MCF 10A (cell line): ENCODE measurements at regions not wholly inside any gene's neighbourhood (a gene's known extent, or its start where the extent isn't known, plus 50 kb on each side); places are given as distances from the start of the nearest gene placed in this dataset.

Experiments used
- BruUV-seq: library from RNA; stranded (reverse); fragments of 400-500 nt; replicated peaks from 2 replicates; lab custom pipeline; 2021; lab: Mats Ljungman, UMichigan
- CTCF ChIA-PET: fragments of 300-600 bp; sonication (Branson Sonifier 250); formaldehyde crosslinking; extraction: SDS; loops from one replicate; lab custom pipeline; 2021; ENCODE audit warnings: antibody characterized with exemption, inconsistent platforms; lab: Yijun Ruan, JAX
- POLR2A ChIA-PET: fragments of 300-600, 350-650 bp; sonication (Branson Sonifier 250); formaldehyde crosslinking; extraction: SDS; loops from one replicate; lab custom pipeline; 2020; ENCODE audit warnings: antibody characterized with exemption, inconsistent platforms; lab: Yijun Ruan, JAX
- DNase-seq: peaks from one replicate; pipeline ENCODE4 v3.0.0-alpha.2; 2018; ENCODE audit not compliant: unreplicated experiment
- H3K27ac Mint-ChIP-seq: one replicate; pipeline ENCODE4 v1.8.0; 2022; ENCODE audit warnings: mild to moderate bottlenecking, low read depth, mixed read lengths; ENCODE audit not compliant: unreplicated experiment
- H3K27me3 Mint-ChIP-seq: one replicate; pipeline ENCODE4 v1.8.0; 2022; ENCODE audit warnings: mixed read lengths; ENCODE audit not compliant: insufficient read depth, unreplicated experiment
- H3K36me3 Mint-ChIP-seq: one replicate; pipeline ENCODE4 v1.8.0; 2022; ENCODE audit warnings: mild to moderate bottlenecking, moderate library complexity, mixed read lengths; ENCODE audit not compliant: insufficient read depth, unreplicated experiment
- H3K4me1 Mint-ChIP-seq: one replicate; pipeline ENCODE4 v1.8.0; 2022; ENCODE audit warnings: mixed read lengths; ENCODE audit not compliant: insufficient read depth, unreplicated experiment
- H3K4me3 Mint-ChIP-seq: one replicate; pipeline ENCODE4 v1.8.0; 2022; ENCODE audit warnings: mild to moderate bottlenecking, moderate library complexity, mixed read lengths; ENCODE audit not compliant: unreplicated experiment
- H3K9me3 Mint-ChIP-seq: one replicate; pipeline ENCODE4 v1.8.0; 2022; ENCODE audit warnings: mixed read lengths; ENCODE audit not compliant: unreplicated experiment
- intact Hi-C: fragments of 100-400 bp; cut with micrococcal nuclease; formaldehyde crosslinking; loops from 2 replicates; pipeline ENCODE4 v1.14.1; 2022
- TF ChIP-seq, protein P1 (sequence below): fragments of 200-600 bp; IDR thresholded peaks from one replicate; pipeline ENCODE4 v1.8.0; 2022; ENCODE audit warnings: antibody characterized with exemption, mild to moderate bottlenecking; ENCODE audit not compliant: unreplicated experiment

DNA sequence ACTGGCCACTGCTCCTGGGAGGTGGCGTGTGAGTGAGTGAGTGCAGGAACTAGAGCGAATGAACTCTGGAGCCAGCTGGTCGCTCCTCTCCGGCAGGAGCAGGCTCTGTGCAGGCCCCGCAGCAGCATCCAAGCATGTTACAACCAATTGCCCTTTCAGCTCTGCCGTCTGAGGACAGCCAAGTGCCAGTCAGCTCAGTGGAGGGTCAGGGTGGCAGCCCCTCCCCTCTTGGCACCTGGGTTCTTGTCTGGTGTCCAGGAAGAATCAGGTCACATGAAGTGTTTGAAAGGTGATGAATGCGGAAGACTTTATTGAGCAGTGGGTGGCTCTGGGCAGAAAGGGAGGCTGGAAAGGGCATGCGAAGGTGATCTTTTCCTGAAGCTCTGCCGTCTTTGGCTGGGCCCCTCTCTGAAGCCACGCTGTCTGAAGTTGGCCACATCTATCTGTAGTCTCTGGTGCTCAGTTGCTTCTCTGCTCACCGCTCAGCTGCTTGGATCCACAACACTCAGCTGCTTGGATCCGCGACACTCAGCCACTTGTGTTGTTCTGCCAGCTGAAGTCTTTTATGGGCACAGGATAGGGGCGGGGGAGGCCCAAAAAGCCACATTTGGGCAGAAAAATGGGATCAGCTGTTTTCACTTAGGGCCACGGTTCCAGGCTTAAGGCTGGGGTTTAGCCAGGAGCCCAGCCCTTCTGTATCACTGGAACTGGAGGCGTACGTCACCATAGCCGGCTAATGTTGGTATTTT, 139.8 kb downstream of the ADSS2 start:
- no peak overlapping the region for H3K27ac Mint-ChIP-seq
- no peak overlapping the region for H3K4me3 Mint-ChIP-seq
- H3K9me3 Mint-ChIP-seq = peaks cover 7% of the 10 kb centered on the region
- ChIA-PET POLR2A (interaction anchor here (0.7 to 2.2 kb wide), 5 partner anchors 9 to 17 kb away, joined by 3 to 6 read pairs (median 4); no protein-coding TSS in a partner anchor), CTCF (interaction anchor here (0.7 to 5.9 kb wide), 8 partner anchors 8 to 968 kb away, joined by 3 to 48 read pairs (median 4); no protein-coding TSS in a partner anchor)
- H3K27me3 Mint-ChIP-seq = no peaks in the 10 kb centered on the region
- intact Hi-C loops = no loop called here
- TF ChIP-seq, protein P1, sequence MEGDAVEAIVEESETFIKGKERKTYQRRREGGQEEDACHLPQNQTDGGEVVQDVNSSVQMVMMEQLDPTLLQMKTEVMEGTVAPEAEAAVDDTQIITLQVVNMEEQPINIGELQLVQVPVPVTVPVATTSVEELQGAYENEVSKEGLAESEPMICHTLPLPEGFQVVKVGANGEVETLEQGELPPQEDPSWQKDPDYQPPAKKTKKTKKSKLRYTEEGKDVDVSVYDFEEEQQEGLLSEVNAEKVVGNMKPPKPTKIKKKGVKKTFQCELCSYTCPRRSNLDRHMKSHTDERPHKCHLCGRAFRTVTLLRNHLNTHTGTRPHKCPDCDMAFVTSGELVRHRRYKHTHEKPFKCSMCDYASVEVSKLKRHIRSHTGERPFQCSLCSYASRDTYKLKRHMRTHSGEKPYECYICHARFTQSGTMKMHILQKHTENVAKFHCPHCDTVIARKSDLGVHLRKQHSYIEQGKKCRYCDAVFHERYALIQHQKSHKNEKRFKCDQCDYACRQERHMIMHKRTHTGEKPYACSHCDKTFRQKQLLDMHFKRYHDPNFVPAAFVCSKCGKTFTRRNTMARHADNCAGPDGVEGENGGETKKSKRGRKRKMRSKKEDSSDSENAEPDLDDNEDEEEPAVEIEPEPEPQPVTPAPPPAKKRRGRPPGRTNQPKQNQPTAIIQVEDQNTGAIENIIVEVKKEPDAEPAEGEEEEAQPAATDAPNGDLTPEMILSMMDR = no peak
- no peak for DNase-seq
- no peaks in the 10 kb centered on the region for H3K4me1 Mint-ChIP-seq
- H3K36me3 Mint-ChIP-seq = no peaks in the 10 kb centered on the region
- BruUV-seq = no TSS peak

DNA sequence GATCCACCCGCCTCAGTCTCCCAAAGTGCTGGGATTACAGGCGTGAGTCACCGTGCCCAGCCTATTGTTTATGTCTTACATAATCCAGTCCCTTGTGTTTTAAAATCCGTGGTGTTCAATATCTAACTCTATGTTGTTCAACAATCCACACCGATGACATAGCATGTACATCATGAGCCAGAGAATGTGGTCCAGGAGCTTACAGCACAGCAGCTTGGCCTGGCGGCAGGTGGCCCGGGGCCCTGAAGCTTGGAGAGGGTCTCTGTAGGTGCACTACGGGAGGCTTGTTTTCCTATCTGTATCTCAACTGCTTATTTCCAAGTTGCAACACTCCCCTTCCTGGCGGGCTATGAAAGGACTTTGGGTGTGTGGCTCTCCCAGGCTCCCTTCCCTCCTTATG, 138.4 kb downstream of the ADSS2 start:
- Mint-ChIP-seq H3K36me3 (no peaks in the 10 kb centered on the region), H3K4me1 (no peaks in the 10 kb centered on the region), H3K4me3 (no peak overlapping the region), H3K9me3 (peaks cover 7% of the 10 kb centered on the region), H3K27me3 (no peaks in the 10 kb centered on the region), H3K27ac (no peak overlapping the region)
- DNase-seq = no peak
- ChIA-PET CTCF (interaction anchor here (1.2 to 5.9 kb wide), 3 partner anchors 9 to 57 kb away, joined by 4 to 48 read pairs (median 5); no protein-coding TSS in a partner anchor), POLR2A (interaction anchor here (0.9 to 2.2 kb wide), 2 partner anchors 9 to 14 kb away, joined by 3 to 6 read pairs; no protein-coding TSS in a partner anchor)
- TF ChIP-seq, protein P1 = no peak
- intact Hi-C loops = no loop called here
- BruUV-seq = no TSS peak

DNA sequence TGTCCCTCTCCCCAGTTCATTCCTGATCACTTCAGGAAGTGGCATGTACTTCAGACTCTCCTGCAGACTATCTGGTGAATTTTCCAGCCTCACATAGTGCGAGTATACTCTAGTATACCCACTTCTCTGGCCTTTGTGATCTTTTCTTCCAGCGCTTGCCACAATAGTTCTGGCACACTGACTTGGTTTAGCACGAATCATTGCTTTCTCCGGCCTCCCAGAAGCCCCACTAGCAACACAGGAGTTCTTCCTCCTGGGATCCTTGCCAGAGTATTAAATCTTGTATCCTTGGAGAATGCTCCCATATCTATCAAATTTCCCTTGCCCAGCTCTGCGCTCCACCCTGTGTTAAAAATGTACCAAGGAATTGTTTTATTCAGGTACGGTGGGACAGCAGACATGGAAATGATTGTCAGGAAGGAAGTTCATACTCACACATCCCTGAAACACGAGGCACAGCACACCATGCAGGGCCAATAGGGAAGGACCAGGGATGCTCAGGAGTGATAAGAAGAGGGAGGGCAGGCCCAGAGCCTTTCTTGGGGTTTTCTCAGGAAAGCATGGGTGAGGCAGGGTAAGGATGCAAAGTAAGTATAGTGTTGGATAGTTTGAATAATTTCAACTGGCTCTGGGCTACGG, 136.7 kb downstream of the ADSS2 start:
- Mint-ChIP-seq H3K36me3 (no peaks in the 10 kb centered on the region), H3K27me3 (no peaks in the 10 kb centered on the region), H3K4me3 (no peak overlapping the region), H3K4me1 (peaks cover 10% of the 10 kb centered on the region), H3K27ac (no peak overlapping the region), H3K9me3 (peaks cover 15% of the 10 kb centered on the region)
- BruUV-seq = no TSS peak
- POLR2A ChIA-PET = interaction anchor here (0.9 kb wide), 1 partner anchor 8 kb away, joined by 4 read pairs; no protein-coding TSS in a partner anchor
- intact Hi-C loops = no loop called here
- CTCF ChIA-PET = interaction anchor here (0.6 to 1.6 kb wide), 6 partner anchors 16 to 508 kb away, joined by 3 to 7 read pairs (median 3); no protein-coding TSS in a partner anchor
- TF ChIP-seq, protein P1 = no peak
- DNase-seq = no peak

DNA sequence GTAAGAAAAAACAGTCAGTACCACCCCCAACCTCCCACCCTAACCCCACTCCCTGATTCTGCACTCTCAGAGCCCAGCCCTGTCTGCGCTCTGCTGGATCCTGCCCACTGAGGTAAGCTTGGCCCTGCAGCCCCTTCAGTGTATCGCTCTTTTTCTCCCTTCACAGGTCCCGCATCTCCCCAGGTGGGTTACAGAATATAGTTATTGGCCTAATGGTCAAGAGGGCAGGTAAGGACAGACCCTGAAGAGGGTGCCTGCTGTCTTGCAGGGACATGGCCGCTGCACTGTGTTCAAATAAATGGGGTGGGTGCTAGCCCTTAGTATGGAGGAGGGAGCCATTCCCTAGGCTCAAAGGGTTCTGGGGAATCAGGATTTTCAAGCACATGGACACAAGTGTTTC, 135.7 kb downstream of the ADSS2 start:
- BruUV-seq = no TSS peak
- peaks cover 12% of the 10 kb centered on the region for H3K9me3 Mint-ChIP-seq
- H3K4me3 Mint-ChIP-seq = no peak overlapping the region
- TF ChIP-seq, protein P1 = no peak
- peaks cover 10% of the 10 kb centered on the region for H3K4me1 Mint-ChIP-seq
- ChIA-PET POLR2A (no interaction called here), CTCF (interaction anchor here (0.6 kb wide), 1 partner anchor 16 kb away, joined by 3 read pairs; no protein-coding TSS in a partner anchor)
- no peaks in the 10 kb centered on the region for H3K27me3 Mint-ChIP-seq
- no peak overlapping the region for H3K27ac Mint-ChIP-seq
- intact Hi-C loops = no loop called here
- DNase-seq = no peak
- no peaks in the 10 kb centered on the region for H3K36me3 Mint-ChIP-seq
